GM20431 (cell line): ENCODE measurements at regions not wholly inside any gene's neighbourhood (a gene's known extent, or its start where the extent isn't known, plus 50 kb on each side); places are given as distances from the start of the nearest gene placed in this dataset.
"Not testable (repeated sequence)": the region's sequence is repeated elsewhere in the genome, so short reads cannot be mapped to it uniquely, and the experiment has no call there.

ENCODE experiments used
- in situ Hi-C: fragments of 300-500 bp; cut with MseI, MboI; formaldehyde crosslinking; loops from one replicate; pipeline ENCODE4 v1.15.0; 2020; ENCODE audit warnings: low sequenced_read_pairs; ENCODE audit not compliant: unreplicated experiment

DNA sequence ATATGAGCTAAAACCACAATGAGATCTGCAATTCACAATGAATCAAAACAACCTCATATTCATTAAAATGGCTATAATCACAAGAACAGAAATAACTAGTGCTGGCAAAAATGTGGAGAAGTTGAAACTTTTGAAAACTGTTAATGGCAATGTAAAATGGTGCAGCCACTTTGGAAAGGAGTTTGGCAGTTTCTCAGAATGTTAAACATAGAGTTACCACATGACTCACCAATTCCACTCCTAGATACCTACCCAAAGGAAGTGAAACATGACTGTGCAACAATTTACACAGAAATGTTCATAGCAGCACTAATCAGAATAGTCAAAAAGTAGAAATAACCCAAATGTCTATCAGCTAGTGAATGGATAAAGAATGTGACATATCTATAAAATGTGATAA lies 862.2 kb downstream of the DTWD2 start:
- in situ Hi-C loops: no loop called here

DNA sequence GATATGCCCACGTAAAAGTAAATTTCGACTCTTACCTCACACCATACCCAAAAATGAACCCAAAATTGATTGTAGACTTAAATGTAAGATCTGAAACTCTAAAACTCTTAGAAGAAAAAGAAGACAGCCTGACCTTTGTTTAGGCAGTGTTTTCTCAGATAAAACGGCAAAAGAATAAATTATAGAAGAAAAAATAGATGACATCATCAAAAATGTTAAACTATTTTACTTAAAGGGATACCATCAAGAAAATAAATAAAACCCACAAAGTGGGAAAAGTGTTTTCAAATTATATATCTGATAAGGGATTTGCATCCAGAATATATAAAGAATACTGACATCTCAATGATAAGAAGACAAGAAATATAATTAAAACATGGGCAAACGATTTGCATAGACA lies 862.7 kb downstream of the DTWD2 start:
- in situ Hi-C loops: no loop called here

DNA sequence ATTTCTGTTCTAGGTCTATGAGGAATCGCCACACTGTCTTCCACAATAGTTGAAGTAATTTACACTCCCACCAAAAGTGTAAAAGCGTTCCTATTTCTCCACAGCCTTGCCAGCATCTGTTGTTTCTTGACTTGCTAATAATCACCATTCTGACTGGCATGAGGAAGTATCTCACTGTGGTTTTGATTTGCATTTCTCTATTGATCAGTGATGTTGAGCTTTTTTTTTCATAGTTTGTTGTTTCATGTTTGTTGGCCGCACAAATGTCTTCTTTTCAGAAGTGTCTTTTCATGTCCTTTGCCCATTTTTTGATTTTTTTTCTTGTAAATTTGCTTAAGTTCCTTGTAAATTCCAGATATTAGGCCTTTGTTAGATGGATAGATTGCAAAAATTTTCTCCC lies 867.1 kb downstream of the DTWD2 start:
- in situ Hi-C loops: no loop called here

DNA sequence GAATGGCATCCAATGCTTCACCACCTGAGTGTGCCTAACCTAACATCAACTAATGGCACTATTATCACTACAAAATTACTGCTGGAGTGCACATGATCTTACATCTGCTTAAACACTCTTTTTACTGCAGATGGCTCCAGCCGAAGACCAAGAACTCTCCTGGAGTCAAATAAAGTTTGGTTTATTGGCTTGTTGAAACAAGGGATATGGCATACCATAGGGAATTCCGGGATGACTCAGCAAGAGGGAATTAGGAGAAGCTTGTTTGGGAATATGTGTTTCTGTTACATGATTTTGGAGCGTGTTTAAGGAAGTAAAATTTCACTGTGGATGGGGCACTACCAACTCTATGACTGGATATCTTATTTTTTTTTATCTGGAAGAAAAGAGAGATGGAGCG lies 872.6 kb downstream of the DTWD2 start:
- in situ Hi-C loops: no loop called here

DNA sequence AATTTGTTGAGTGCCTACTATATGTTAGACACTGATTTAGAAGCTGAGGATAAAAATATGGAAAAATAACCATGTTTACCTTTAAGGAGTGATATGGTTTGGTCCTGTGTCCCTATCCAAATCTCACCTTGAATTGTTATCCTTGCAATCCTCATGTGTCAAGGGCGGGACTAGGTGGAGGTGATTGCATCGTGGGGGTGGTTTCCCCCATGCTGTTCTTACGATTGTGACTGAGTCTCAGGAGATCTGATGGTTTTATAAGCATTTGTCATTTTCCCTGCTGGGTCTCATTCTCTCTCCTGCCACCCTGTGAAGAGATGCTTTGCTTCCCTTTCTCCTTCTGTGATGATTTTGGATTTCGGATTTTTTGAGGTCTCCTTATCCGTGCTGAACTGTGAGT lies 876.4 kb downstream of the DTWD2 start:
- in situ Hi-C loops: no loop called here

DNA sequence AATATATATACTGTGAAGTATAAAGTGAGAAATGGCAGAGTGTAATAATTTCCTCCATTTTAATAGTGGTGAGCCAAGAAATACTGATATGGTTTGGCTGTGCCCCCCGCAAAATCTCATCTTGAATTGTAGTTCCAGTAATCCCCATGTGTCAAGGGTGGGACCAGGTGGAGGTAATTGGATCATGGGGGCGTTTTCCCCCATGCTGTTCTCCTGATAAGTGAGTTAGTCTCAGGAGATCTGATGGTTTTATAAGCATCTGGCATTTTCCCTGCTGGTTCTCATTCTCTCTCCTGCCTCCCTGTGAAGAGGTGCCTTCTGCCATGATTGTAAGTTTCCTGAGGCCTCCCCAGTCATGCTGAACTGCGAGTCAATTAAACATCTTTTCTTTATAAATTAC lies 881.1 kb downstream of the DTWD2 start:
- in situ Hi-C loops: not testable (repeated sequence)

DNA sequence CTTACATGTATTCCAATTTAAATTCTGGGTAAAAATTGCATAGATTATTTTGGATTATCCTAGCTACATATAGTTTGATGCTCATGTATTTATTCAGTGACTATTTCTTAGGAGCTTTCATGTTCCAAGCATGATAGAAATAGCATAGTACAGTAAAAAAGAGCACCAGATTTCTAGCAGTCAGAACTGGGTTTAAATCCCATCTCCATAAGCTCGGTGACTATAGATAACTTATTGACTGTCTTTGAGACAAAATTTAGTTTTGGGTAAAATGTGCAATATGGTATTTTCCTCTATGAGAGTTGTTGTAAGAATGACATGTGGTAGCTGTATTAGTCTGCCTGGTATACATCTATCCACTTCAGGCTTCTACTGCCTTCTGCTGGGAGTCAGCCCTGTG lies 889.6 kb downstream of the DTWD2 start:
- in situ Hi-C loops: no loop called here

DNA sequence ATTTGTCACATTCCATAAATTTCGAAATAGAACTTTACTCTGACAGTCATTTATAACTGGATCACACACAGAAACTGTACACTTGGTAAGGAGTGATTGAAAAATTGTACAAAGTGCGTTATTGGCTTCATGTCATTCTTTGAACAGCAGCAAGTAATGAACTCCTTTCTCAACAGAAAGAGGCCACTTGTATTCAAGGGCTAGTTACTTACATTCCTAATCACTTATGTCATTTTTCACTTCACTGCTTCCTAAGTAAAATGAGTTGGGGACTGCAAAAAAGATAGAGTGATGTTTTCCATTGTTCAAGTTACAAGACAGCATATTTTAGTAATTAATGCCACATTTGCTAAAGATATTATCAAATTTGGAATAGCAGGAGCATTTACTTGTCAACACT lies 893.2 kb downstream of the DTWD2 start:
- in situ Hi-C loops: no loop called here

DNA sequence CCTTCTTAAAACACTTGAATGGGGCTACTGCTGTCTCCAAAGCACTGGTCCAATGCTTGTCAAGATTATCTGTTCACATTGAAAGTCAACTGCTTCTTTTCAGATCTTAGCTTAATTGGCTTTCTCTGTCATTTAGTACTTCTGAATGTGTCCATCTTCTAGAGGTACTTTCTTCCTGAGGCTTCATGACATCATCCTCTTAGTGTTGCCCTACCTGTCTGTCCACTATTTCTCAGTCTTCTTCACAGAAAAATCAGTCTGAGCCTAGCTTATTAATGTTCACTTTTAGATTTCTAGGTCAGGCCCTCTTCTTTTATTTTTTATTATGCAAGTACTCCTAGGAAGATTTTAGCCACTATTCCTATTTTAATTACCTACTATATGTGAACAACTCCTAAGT lies 899.9 kb downstream of the DTWD2 start:
- in situ Hi-C loops: no loop called here

DNA sequence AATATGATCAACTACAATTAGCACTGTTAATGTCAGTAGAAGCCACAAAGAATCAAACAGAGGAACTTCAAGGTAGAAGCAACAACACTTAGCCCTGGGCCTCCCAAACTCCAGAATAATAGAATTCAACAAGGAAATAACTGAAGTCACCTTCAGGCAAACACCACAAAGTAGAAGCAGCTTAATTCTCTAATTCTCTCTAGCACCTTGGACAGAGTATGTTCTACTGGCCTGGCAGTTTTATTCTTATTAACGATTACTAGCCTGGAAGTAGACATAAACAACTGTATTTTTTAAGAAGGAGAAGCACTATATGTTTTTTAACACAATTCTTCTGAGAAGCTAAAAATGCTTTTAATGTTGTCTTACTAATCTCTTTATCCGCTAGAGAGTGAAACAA lies 911.9 kb downstream of the DTWD2 start:
- in situ Hi-C loops: no loop called here

DNA sequence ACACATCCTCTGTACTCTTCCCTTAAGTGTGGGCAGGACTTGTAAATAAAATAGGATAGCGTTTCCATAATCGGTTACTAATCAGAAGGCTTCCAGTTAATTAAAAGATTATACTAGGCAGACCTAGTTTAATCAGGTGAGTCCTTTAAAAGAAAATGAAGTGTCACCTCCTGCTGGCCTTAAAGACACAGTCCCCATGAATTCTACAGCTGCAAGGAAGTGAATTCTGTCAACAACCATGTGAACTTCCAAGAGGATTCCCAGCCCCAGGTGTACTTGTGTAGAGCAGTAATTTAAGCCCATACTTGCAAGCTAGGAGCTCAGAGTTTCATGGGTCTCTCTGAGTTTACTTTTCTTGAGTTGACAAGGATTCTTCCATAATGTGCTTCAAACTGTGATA lies 918.3 kb downstream of the DTWD2 start:
- in situ Hi-C loops: no loop called here

DNA sequence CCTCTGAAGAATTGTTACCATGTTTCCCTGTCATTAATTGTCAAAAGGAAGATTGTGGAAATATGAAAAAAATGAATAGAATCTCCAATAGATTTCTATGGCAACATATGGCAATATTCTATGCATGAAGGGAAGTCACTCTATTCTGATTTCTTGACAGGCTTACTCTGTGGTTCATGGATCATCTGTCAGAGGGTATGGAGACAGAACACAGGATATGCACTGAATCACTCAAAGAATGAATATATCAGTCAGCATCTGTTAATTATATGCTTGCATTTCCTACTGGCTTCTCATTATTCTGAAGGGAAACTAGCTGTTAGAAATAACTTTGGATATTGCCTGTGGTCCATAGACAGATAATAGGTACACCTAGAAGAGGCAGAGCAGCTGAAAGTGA lies 918.9 kb downstream of the DTWD2 start:
- in situ Hi-C loops: no loop called here

DNA sequence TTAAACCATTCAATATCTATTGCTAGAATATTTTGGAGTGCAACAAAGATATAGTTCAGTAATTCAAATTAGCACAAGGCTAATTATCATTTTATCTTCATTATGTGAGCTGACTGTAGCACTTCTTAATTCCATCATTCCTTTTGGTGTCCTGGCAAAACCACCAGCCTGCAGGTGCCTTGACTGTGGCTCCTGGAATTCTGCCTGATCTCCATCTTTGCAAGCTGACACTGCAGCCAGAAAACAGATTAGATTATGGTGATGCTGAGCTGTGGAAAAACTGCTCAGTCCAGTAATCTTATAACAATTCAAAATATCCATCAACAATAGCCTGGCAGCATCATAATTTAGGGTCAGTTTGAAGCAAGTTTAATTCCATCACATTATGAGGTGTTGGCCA lies 919.5 kb downstream of the DTWD2 start:
- in situ Hi-C loops: no loop called here

DNA sequence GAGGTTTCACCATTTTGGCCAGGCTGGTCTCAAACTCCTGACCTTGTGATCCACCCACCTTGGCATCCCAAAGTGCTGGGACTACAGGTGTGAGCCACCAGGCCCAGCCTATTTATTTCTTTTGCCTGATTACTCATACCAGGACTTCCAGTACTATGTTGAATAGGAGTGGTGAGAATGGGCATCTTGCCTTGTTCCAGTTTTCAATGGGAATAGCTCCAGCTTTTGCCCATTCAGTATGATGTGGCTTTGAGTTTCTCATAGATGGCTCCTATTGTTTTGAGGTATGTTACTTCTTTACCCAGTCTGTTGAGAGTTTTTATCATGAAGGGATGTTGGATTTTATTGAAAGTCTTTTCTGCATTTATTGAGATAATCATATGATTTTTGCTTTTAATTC lies 924.5 kb downstream of the DTWD2 start:
- in situ Hi-C loops: not testable (repeated sequence)

DNA sequence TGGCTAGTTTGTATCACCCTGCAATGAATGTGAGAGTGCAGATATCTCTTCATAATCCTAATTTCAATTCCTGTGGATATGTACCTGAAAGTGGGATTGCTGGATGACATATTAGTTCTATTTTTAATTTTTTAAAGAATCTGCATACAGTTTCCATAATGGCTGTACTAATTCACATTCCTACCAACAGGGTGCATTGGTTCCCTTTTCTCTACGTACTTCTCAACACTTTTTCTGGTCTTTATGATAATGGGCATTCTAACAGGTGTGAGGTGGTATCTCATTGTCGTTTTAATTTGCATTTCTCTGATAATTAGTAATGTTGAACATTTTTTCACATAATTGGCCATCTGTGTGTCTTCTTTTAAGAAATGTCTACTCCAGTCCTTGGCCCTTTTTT lies 927.5 kb downstream of the DTWD2 start:
- in situ Hi-C loops: no loop called here

DNA sequence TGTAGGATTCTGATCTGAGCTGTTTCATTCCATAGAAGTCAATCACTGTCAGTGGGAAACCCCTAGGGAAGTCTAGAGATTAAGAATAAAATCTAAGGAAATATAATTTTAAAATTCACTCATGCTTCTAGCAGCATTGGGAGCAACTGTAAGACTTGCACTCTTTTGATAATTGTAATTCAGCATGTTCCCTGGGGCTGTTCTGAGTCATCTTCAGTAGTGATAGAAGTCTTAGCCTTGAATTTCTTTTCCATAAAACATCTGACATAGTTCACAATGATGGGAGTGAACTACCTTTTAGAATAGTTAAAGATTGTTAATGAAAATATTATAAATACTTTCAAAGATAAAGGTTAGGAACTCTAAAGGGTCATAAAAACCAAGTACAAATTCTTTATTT lies 935.8 kb downstream of the DTWD2 start:
- in situ Hi-C loops: no loop called here

DNA sequence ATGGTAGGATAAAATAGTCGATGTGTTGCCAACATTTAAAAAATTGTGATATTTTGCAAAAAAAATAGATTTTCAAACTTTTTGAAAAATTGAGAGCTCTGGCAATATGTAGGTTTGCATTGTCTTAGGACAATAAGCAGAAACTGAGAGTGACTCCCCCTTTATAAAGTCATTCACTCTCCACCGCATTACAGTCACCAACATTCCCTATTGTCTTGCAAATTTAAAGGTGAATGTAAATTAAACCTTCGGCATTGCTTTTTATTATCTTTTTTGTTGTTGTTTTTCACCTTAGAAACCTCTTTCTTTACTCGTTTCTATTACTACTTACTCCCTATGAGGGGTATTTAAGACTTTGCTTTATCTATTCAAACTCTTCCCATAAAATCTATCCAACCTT lies 944.2 kb downstream of the DTWD2 start:
- in situ Hi-C loops: no loop called here

DNA sequence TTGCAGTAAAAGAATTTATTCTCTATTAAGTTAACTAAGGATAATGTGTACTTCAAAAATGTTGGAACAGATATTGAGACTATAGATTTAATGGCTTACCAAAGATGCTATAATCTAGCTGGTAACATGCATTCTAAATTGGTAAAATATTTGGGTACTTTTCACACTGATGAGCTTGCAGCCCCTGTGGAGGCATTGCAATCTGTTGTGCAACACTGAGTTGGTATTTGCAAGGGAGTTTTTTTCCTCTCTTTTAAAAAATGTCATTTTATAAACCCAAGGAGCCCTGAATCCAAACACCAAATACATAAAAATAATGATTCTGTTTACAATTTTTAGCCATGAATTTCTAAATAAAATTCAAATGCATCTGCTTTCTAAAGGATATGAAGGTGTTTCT lies 944.8 kb downstream of the DTWD2 start:
- in situ Hi-C loops: no loop called here

DNA sequence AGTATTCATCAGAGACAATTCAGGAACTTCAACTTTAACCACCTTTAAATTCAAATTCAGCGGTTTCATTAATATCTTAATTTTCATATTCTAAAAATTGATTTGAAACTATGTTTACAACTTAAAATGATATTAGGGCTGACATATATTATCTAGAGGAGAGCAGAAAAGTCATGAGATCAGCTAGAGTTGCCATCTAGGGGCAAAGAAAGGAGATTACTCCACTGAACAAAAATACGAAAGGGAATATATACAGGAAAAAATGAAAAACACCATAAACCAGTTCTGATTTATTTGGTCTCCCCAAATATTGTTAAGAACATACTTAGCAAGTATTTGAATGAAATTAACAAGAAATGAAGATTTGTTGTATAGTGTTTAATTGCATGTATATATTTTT lies 946.3 kb downstream of the DTWD2 start:
- in situ Hi-C loops: no loop called here

DNA sequence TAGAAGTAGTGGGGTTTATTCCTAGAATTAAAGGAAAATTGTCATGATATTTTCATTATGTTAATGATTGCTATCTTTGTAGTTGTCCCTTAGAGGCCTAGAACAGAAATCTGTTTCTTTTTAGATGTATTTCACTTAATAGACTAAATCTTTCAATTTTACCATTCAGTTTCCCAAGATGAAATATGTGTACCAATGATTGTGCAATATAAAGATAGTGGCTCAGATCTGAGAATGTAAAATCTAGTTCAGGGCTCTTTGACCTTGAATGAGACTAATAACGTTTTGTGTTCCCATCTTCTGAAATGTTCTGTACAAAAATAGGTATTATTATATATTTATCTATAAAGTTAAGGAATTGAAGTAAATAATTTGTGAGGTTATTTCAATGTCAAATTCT lies 947.9 kb downstream of the DTWD2 start:
- in situ Hi-C loops: no loop called here

DNA sequence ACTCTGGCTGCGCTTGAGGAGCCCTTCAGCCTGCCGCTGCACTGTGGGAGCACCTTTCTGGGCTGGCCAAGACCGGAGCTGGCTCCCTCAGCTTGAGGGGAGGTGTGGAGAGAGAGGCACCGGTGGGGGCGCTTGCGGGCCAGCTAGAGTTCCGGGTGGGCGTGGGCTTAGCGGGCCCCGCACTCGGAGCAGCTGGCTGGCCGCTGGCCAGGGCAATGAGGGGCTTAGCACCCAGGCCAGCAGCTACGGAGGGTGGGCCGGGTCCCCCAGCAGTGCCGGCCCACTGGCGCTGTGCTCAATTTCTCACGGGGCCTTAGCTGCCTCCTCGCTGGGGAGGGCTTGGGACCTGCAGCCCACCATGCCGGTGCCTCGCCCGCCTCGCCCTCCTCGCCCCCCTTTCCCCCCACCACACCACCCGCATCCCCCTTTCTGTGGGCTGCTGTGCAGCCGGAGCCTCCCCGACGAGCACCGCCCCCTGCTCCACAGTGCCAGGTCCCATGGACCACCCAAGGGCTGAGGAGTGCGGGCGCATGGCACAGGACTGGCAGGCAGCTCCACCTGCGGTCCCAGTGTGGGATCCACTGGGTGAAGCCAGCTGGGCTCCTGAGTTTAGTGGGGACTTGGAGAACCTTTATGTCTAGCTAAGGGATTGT lies 954.5 kb downstream of the DTWD2 start:
- in situ Hi-C loops: no loop called here

DNA sequence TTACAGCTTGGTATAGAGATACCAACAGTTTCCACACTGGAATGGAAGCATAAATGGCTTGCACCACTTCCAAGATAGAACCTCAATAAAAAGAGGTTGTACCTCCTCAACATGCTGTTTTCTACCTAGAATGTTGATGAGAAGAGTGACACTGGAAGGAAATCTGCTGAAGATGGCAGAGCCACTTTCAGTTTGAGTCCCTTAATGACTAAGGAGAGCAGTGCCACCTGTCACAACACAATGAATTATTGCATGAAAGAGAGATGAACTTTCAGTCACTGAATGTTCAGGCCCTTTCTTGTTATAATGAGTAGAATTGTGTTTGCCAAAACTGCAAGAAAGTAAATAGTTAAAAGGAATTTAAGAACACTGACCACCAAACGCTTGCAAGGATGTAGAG lies 958.5 kb downstream of the DTWD2 start:
- in situ Hi-C loops: no loop called here

DNA sequence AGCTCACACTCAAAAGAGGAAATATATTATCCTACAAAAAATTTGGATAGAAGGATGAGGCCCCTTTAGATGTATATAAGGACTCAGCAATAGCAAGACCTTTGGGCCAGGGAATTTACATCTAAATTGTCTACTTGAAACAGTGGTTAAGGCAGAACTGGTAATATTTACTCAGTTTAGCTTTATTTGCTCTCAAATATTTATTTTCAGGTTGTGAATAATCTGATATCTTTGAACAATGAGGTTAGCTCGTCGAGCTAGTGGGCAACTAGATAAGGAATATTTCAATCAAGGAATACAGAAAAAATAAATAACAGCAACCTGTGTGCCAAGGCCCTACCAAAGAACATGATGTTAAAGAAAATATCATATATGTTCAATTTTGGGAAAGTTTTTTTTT lies 966.3 kb downstream of the DTWD2 start:
- in situ Hi-C loops: no loop called here
